ENCODE measurements at regions not wholly inside any gene's neighbourhood (a gene's known extent, or its start where the extent isn't known, plus 50 kb on each side); places are given as distances from the start of the nearest gene placed in this dataset.

DNA sequence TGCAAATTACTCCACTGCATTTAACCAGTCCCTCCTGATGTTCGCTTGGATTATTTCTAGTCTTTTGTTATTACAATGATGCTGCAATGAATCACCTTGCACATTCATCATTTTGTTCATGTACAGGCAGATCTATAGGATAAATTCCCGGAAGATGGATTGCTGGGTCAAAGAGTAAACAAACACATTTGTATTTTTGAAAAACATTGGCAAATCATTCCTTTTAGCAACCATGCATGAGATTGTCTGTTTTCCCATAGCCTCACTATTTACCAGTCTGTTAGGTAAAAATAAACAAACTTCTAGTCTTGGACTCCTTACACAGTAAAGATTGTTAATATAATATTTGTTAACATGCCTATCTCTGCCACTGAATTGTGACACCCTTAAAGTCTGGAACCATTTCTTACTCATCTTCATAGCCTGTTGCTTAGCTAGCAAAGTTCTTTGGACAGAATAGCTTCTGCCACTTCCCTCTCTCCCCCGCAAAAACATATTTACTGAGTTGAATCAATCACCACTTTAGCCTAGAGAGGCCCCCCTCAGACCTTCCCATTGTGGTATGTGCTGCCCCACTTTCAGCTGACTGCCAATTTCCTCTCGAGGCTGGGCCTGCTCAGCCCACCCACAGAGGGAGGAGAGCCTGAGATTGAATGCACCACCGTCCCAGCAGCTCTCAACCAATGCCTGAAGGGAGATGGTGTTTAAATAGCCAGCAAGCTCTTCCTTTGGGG, 108.4 kb upstream of the ATXN3L start:
- 38 to 60% (median 49%) methylated on average over 5 of the region's 5 CpGs for WGBS, 5 donors
- Histone ChIP-seq H3K36me3 (no peaks in the 10 kb centered on the region), H3K4me1 (no peaks in the 10 kb centered on the region), H3K4me3 (no peak overlapping the region), H3K9me3 (peaks cover 0 to 11% (median 5%) of the 10 kb centered on the region in 4 donors), H3K27ac (no peak overlapping the region), H3K27me3 (no peaks in the 10 kb centered on the region)
- DNase-seq: peak in 1 of 2 donors; percentile 45
- intact Hi-C loops (cut with DNase I; ENCODE audit: low total_unique reads): no loop called here
- no peak for TF ChIP-seq EP300 (IDR thresholded peaks at IDR 0.05)
- no peak for TF ChIP-seq POLR2AphosphoS5 (IDR thresholded peaks at IDR 0.05)

- TF ChIP-seq POLR2AphosphoS5 (IDR thresholded peaks at IDR 0.05) (no peak), POLR2A (IDR thresholded peaks at IDR 0.05) (no peak), EP300 (IDR thresholded peaks at IDR 0.05) (no peak)
- TF ChIP-seq, protein P1, sequence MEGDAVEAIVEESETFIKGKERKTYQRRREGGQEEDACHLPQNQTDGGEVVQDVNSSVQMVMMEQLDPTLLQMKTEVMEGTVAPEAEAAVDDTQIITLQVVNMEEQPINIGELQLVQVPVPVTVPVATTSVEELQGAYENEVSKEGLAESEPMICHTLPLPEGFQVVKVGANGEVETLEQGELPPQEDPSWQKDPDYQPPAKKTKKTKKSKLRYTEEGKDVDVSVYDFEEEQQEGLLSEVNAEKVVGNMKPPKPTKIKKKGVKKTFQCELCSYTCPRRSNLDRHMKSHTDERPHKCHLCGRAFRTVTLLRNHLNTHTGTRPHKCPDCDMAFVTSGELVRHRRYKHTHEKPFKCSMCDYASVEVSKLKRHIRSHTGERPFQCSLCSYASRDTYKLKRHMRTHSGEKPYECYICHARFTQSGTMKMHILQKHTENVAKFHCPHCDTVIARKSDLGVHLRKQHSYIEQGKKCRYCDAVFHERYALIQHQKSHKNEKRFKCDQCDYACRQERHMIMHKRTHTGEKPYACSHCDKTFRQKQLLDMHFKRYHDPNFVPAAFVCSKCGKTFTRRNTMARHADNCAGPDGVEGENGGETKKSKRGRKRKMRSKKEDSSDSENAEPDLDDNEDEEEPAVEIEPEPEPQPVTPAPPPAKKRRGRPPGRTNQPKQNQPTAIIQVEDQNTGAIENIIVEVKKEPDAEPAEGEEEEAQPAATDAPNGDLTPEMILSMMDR (IDR thresholded peaks at IDR 0.05): no peak
- no peaks in the 10 kb centered on the region for H3K4me1 ChIP-seq
- no peak for DNase-seq
- no peak overlapping the region for H3K27ac ChIP-seq
- no peaks in the 10 kb centered on the region for H3K27me3 ChIP-seq
- peaks cover 0 to 11% (median 5%) of the 10 kb centered on the region in 4 donors for H3K9me3 ChIP-seq
- H3K36me3 ChIP-seq: no peaks in the 10 kb centered on the region
- WGBS, 5 donors: 71 to 90% (median 82%) methylated on average over 5 of the region's 5 CpGs
- intact Hi-C loops (cut with DNase I; ENCODE audit: low total_unique reads): no loop called here
- no peak overlapping the region for H3K4me3 ChIP-seq
Observed at GRCh38 chrX:13427441-13428052, 107.7 kb upstream of the ATXN3L start.

DNA sequence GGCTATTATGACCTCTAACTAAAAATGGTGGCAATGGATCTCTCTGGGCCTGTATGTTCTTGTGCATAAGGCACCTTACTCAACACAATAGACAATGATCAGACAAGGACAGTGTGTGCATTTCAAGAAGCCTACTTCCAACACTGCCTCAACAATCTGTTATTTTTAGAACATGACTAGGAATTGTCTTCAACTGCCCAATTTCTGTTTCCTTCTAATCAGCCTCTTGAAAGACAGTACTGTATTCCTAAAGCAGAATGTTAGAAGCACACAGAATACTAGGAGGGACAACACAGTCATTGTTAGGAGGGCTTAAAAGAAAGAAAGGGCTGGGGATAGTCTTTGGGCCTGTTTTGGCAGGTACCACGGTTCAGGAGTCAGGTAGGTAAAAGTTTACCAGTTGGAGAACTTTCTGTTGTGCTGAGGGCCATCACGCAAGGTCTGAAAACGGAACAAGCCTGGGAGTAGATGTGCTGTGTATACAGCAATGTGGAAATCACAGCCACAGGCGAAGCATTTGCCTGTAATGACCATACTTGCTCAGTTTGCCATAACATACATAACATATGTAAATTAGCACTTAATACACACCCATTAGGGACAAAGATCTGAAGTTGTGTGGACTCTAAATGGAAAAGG, 100.8 kb upstream of the ATXN3L start:
- DNase-seq: no peak

GRCh38 chrX:13419918-13420317, 100.1 kb upstream of the ATXN3L start:
- Histone ChIP-seq H3K4me3 (no peak overlapping the region), H3K27me3 (no peaks in the 10 kb centered on the region), H3K27ac (no peak overlapping the region), H3K36me3 (no peaks in the 10 kb centered on the region), H3K4me1 (no peaks in the 10 kb centered on the region), H3K9me3 (peaks cover 0 to 6% (median under 1%) of the 10 kb centered on the region in 4 donors)
- intact Hi-C loops (cut with DNase I; ENCODE audit: low total_unique reads): no loop called here
- no peak for TF ChIP-seq EP300 (IDR thresholded peaks at IDR 0.05)
- TF ChIP-seq, protein P1 (IDR thresholded peaks at IDR 0.05): no peak
- TF ChIP-seq POLR2AphosphoS5 (IDR thresholded peaks at IDR 0.05): no peak
- TF ChIP-seq POLR2A (IDR thresholded peaks at IDR 0.05): no peak
- WGBS, 5 donors: 82 to 93% (median 86%) methylated on average over 8 to 9 of the region's 9 CpGs
- DNase-seq: no peak

More for the DNA sequence above, 100.8 kb upstream of the ATXN3L start:
- Histone ChIP-seq H3K27ac (no peak overlapping the region), H3K9me3 (peaks cover 0 to 11% (median 4%) of the 10 kb centered on the region in 4 donors), H3K27me3 (no peaks in the 10 kb centered on the region), H3K4me3 (no peak overlapping the region), H3K4me1 (no peaks in the 10 kb centered on the region), H3K36me3 (no peaks in the 10 kb centered on the region)
- intact Hi-C loops (cut with DNase I; ENCODE audit: low total_unique reads): no loop called here
- TF ChIP-seq POLR2AphosphoS5 (IDR thresholded peaks at IDR 0.05) (no peak), EP300 (IDR thresholded peaks at IDR 0.05) (no peak), POLR2A (IDR thresholded peaks at IDR 0.05) (no peak)
- TF ChIP-seq, protein P1 (IDR thresholded peaks at IDR 0.05): no peak
- 81 to 97% (median 82%) methylated on average over 4 of the region's 4 CpGs for WGBS, 5 donors

Measured in stomach (tissue), 8 donors.